NCI-H2196 (cell line): ENCODE measurements at regions not wholly inside any gene's neighbourhood (a gene's known extent, or its start where the extent isn't known, plus 50 kb on each side); places are given as distances from the start of the nearest gene placed in this dataset.
A peak's percentile ranks its signal among the peaks of the same experiment; 100 is the strongest.
"Not testable (repeated sequence)": the region's sequence is repeated elsewhere in the genome, so short reads cannot be mapped to it uniquely, and the experiment has no call there.

Source experiments
- DNase-seq: peaks from one replicate; lab custom pipeline; 2025; ENCODE audit not compliant: unreplicated experiment; lab: John Stamatoyannopoulos, UW

GRCh38 chr15:58322253-58322652, 109.5 kb upstream of the LIPC start:
- no peak for DNase-seq

GRCh38 chr15:58323321-58323720, 108.5 kb upstream of the LIPC start:
- DNase-seq = not testable (repeated sequence)

GRCh38 chr15:58324533-58324932, 107.3 kb upstream of the LIPC start:
- DNase-seq = no peak

DNA sequence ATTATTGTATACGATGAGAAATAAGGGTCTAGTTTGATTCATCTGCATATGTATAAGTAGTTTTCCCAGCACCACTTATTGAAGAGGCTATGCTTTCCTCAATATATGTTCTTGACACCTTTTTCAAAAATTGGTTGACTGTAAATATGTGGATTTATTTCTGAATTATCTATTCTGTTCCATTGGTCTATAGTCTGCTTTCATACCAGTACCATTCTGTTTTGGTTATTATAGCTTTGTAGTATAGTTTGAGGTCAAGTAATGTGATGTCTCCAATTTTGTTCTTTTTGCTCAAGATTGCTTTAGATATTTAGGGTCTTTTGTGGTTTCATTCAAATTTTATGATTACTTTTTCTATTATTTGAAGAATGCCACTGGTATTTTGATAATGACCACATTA, 103.8 kb upstream of the LIPC start:
- no peak for DNase-seq

DNA sequence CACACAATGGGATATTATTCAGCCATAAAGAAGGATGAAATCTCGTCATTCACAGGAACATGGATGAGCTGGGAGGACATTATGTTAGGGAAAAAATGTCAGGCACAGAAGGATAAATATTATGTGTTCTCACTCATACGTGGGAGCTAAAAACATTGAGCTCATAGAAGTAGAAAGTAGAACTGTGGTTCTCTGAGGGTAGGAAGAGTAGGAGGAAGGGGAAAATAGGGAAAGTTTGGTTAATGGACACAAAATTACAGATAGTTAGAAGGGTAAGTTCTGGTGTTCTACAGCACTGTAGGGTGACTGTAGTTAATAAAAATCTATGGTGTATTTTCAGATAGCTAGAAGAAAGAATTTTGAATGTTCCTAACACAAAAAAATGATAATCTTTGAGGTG, 102.6 kb upstream of the LIPC start:
- no peak for DNase-seq

DNA sequence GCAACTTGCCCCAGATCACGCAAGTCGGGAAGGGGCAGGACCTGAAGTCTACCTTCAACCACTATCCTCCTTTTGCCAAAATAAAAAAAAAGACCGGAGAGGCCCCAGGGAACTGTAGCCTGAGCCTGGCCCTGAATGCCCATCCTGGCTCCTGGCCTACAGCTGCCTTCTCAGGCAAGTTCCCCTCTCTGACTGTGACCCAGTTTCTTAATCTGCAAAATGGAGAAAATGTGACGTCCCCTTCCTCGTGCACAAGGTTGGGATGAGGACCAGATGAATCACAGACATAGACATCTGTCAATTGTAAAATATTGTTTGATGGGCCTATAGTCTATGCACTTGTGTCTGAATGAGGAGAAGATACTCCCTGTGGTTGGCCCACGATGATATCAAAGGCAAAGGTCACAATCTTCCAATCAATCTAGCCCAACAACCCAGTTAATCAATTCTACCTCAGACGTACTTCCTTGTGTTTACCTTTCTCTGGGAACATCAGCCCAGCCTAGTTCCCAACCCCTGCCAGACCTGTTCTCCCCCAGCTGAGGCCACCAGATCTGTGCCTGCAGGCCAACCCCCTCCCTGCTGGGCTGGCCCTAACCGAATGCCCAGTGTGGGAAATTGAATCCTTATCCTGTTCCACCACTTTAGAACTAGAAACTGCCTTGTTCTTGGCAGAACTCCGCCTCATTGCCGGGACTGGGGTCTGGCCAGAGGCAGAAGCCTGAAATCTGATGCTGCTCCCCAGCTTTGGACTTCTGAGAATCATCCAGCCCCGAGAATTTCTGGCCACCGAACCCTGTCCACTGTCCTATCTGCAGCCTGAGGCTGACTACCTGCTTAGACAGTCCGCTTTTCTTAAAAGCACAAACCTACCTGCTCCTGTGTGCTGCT, 101.8 kb upstream of the LIPC start:
- peak; percentile 48 for DNase-seq

DNA sequence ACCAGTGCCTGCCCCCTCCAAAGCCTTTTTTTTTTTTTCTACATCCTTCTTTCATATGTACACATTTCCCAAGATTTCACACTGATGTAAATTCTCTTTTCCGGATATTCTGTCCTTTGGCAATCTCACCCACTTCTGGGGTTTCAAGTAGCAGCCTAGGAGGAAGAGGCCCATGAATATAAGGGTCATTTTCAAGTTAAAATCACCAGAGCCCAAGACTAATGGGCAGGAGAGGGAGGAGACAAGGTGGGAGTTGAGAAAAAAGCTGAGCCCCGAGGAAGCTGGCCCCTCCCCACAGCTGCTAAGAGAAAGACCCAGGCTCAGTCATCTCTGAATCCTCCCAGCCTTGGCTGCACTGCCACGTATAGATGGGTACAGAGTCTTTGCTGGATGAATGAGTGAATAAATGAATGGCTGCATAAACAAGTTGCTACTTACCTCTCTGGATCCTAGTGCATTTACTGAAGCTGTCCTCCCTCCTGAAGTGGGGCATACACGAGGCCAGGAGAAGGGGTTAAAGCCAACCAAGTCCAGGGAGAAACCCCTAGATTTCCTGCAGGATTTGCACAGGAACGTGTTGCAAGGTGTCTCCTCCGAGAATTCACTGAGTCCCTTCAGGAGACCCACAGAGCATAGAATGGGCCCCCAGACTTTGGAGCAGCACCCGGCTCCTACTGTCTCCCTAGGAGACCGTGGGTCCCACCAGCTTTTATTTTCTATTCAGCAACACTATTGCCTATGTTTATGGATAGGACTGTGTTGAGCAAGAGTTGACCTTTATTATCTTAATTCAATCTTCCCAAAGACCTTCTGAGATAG, 100.8 kb upstream of the LIPC start:
- DNase-seq = peak; percentile 1

GRCh38 chr15:58331560-58331912, 100.3 kb upstream of the LIPC start:
- no peak for DNase-seq

DNA sequence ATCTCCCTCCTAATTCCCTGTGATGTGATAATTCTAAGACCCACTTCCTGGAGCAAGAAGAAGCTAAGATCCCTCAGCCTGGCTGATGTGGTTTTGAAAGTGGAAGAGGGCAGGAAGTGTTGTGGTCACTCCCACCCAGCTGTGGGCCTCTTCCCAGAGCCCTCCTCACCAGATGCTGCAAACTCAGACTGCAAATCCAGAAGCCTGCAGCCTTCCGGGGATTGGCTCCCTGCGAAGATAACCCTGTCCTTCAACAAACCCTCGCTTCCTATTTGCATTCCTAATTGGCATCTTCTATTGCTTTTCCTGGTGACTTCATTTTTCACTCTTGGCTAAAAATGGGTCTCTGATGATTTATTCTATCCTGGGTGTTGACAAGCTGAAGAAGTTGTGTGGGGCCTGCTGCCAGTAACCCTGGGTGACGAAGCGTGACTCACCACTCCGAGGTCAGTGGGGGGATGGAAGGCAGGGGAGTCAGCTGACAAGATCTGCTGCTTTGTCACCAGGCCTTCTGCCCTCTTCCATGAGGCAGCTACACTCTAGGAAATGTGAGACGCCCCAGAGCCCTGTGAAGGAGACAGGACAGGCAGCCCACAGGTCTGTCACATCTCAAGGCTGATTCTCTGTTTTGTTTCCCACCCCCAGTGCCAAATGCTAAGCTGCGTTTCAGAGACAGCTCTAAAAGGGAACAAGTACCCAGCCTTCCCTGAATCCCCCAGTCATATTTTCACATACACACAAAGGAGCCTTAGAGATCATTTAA, 99.7 kb upstream of the LIPC start:
- DNase-seq = peak; percentile 85

- DNase-seq = peak; percentile 13
Measured at GRCh38 chr15:58332676-58333400, 99.0 kb upstream of the LIPC start.

DNA sequence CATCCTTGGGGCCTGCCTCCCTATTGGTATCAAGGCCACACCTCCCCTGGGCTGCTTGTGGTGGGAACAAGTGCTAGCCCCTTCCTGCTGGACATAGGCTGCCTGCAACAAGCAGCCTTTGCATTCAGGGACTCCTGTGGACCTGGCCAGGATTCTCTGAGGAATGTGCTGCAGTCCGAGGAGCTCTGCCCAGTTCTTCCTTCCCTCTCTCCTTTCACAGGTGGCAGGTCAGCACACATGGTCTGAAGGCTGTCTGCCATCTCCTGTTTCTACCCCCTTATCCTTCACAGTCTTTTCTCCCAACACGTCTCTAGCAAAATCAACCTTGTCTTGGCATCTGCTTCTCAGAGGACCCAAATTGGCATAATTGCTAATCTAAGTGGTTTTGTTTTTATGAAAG, 97.0 kb upstream of the LIPC start:
- DNase-seq = no peak

DNA sequence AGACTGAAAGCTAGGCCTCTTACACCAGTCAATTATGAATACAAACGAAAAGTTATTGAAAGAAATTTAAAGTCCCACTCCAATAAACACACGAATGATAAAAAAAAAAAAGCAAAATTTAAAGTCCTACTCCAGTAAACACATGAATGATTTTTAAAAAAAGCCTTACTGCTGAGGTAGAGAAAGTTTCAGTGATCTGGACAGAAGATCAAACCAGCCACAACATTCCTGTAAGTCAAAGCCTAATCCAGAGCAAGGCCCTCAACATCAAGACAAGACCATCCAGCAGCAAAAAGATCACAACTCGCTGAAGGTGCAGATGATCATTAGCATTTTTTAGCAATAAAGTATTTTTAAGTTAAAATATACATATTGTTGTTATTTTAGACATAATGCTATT, 95.6 kb upstream of the LIPC start:
- no peak for DNase-seq

GRCh38 chr15:58340176-58340575, 91.6 kb upstream of the LIPC start:
- no peak for DNase-seq

DNA sequence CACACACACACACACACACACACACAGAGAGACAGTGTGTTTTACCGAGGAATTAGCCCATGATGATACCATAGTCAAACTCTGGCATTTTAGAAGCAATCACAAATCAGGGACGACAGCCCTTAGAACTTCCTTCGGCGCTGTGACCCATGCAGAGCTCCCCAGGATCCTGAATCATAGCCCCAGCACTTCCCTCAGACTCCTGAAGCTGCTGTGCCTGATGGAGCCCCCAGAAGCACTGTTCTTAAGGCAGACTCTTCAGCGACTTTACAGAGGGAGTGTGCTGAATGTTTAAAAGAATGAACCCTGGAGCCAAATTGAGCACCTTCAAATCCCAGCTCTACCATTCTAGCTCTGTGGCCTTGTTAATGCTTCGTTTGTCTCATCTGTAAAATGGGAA, 89.3 kb upstream of the LIPC start:
- no peak for DNase-seq

DNA sequence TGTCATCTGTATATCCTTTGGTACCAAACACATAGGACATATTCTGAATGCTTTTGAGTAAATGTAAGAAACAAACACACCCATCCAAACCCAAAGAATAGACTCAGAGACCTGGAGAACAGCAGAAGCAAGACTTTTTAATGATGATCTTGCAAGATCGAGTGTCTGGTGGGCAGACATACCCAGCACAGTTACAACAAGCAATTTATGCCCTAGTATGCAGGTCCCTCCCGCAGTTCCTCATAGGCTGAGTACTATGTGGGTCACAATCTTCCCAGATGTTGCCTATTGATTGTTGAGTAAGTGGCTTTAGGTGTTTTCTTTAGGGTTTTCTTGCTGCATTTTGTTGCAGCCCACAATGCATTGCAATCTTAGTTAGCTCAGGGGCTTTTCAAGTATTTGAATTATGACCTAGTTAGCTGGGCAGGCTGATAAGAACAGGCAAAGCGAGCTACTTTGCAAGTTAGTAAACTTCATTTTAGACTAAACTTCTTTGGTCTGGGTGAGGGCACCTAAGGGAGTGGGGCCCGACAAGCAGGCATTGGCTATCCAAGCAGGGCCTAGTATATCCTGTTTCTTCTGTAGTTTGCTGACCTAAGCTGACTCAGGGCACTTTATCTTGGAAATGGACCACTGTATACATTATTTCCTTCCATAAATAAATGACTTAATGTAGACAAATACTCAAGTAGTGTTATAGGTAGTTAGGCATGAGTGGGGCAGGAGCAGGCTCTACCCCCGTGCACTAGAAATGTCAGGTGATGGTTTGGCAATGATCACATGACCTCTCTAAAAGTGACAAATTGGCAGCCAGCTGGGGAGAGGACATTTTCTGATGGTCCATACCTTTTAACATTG, 87.3 kb upstream of the LIPC start:
- DNase-seq = no peak

DNA sequence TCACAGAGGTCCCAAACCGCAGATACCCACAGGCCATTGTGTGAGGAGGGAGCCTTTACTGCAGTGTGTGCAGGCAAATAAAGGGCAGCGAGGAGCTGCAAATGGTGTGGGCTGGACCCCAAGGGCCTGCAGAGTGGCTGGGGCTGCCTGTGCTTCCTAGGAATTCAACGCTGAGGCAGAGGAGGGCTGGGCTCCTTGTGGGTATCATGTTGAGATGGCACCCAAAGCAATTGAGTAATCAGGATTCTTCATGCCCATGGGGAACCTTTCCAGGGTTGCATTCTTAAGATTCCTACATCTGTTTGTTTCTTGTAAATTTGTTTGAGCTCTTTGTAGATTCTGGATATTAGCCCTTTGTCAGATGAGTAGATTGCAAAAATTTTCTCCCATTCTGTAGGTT, 85.4 kb upstream of the LIPC start:
- no peak for DNase-seq

DNA sequence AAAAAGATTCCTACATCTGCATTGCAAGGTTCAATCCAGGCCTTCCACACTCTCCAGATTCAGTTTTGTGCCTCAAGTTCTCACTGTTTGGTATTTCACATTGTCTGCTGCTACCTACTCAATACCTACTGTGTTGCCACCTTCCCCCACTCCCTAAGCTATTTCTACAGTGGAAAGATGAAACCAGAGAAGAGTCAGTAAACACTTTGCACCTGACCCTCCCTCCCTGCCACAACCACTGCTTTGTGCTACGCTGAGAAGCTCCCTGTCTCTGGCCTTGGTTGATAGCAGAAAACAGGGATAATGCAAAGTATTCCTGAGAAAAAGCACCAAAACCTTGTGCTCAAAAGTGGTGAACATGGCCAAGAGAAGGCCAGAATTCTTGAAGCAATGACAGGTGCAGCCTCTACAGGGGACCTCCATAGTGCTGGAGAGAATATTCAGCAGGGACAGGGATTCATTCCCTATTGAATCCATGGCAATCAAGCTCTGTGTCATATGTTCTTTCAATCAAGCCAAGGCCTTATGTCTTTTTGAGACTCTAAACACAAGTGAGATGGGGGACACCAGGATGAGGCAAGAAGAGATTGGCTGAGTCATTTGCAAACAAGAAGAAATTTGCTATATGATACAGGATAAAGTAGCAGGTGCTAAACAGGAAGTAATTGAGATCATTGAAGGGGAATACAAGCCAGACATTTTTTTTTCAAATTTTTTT, 83.5 kb upstream of the LIPC start:
- DNase-seq = peak; percentile 58

GRCh38 chr15:58352026-58352929, 79.5 kb upstream of the LIPC start:
- no peak for DNase-seq
